ENCODE measurements at regions not wholly inside any gene's neighbourhood (a gene's known extent, or its start where the extent isn't known, plus 50 kb on each side); places are given as distances from the start of the nearest gene placed in this dataset.

DNA sequence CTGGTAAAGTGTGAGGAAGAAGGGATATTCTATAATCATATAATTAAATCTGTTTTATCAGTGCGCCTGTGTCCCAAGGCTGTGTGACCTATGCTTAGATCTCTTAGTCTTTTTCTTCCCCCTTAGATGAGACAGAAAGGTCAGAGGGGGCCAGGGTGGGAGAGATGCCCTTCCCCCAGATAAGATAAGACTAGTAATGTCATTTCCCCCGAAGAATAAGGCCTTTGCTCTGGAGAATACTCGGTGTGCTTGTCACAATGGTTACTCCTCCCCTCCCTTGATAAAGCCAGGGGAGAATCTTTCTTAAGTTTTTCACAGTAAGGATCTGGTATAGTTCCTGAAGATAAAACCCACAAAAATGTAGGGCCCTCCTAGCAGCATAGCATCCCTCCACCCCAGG is 1041.8 kb downstream of the SORCS3 start:
- H3K27ac Mint-ChIP-seq: no peak overlapping the region
- TF ChIP-seq, protein P1, sequence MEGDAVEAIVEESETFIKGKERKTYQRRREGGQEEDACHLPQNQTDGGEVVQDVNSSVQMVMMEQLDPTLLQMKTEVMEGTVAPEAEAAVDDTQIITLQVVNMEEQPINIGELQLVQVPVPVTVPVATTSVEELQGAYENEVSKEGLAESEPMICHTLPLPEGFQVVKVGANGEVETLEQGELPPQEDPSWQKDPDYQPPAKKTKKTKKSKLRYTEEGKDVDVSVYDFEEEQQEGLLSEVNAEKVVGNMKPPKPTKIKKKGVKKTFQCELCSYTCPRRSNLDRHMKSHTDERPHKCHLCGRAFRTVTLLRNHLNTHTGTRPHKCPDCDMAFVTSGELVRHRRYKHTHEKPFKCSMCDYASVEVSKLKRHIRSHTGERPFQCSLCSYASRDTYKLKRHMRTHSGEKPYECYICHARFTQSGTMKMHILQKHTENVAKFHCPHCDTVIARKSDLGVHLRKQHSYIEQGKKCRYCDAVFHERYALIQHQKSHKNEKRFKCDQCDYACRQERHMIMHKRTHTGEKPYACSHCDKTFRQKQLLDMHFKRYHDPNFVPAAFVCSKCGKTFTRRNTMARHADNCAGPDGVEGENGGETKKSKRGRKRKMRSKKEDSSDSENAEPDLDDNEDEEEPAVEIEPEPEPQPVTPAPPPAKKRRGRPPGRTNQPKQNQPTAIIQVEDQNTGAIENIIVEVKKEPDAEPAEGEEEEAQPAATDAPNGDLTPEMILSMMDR (IDR thresholded peaks at IDR 0.05): no peak
- H3K27me3 Mint-ChIP-seq: no peaks in the 10 kb centered on the region
- intact Hi-C loops (cut with micrococcal nuclease): no loop called here
- POLR2A ChIA-PET: no interaction called here
- CTCF ChIA-PET: no interaction called here
- H3K9me3 Mint-ChIP-seq: peaks cover 14% of the 10 kb centered on the region
- H3K4me1 Mint-ChIP-seq (ENCODE audit: low read depth): no peaks in the 10 kb centered on the region
- H3K4me3 Mint-ChIP-seq: no peak overlapping the region
- DNase-seq (no peak), ATAC-seq (no peak)
- no peaks in the 10 kb centered on the region for H3K36me3 Mint-ChIP-seq (ENCODE audit: low read depth)

DNA sequence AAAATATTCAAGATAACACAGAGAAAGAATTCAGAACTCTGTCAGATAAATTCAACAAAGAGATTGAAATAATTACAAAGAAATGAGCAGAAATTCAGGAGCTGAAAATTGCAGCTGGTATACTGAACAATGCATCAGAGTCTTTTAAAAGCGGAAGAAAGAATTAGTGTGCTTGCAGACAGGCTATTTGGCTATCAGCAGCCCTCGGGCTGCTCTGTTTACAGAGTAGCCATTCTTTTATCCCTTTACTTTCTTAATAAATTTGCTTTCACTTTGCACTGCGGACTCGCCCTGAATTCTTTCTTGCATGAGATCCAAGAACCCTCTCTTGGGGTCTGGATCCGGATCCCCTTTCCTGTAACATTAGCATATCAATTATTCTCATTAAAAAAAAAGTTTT is 1040.0 kb downstream of the SORCS3 start:
- Mint-ChIP-seq H3K36me3 (ENCODE audit: low read depth) (no peaks in the 10 kb centered on the region), H3K27ac (no peak overlapping the region), H3K4me3 (no peak overlapping the region), H3K4me1 (ENCODE audit: low read depth) (no peaks in the 10 kb centered on the region), H3K27me3 (no peaks in the 10 kb centered on the region), H3K9me3 (peaks cover 16% of the 10 kb centered on the region)
- intact Hi-C loops (cut with micrococcal nuclease): no loop called here
- TF ChIP-seq, protein P1 (IDR thresholded peaks at IDR 0.05): no peak
- no peak for DNase-seq
- CTCF ChIA-PET: no interaction called here
- POLR2A ChIA-PET: no interaction called here
- ATAC-seq: no peak

DNA sequence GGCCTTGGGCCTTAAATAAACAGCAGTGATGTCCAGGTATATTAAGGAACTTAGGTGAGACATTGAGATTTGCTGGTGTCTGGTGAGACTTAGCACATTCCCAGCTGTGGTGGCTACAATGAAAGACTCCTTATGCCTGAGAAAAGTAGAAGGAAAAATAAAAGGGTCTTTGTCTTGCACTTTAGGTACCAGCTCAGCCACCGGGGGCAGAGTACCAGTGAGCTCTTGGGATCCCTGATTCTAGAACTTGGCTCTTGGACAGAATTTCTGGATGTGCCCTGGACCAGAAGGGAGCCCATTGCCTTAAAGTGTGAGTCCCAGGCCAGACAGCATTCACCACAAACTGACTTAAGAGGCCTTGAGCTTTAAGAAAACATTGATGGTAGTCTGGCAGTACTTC is 1038.7 kb downstream of the SORCS3 start:
- POLR2A ChIA-PET: no interaction called here
- no peaks in the 10 kb centered on the region for H3K36me3 Mint-ChIP-seq (ENCODE audit: low read depth)

GRCh38 chr10:105675333-105675732 is 1034.2 kb downstream of the SORCS3 start:
- Mint-ChIP-seq H3K4me1 (ENCODE audit: low read depth) (no peaks in the 10 kb centered on the region), H3K27me3 (no peaks in the 10 kb centered on the region), H3K36me3 (ENCODE audit: low read depth) (no peaks in the 10 kb centered on the region), H3K9me3 (peaks cover 13% of the 10 kb centered on the region), H3K27ac (no peak overlapping the region), H3K4me3 (no peak overlapping the region)
- no peak for DNase-seq
- ChIA-PET POLR2A (no interaction called here), CTCF (no interaction called here)
- no peak for ATAC-seq
- TF ChIP-seq, protein P1 (IDR thresholded peaks at IDR 0.05): no peak
- intact Hi-C loops (cut with micrococcal nuclease): no loop called here

More for the DNA sequence above, 1038.7 kb downstream of the SORCS3 start:
- intact Hi-C loops (cut with micrococcal nuclease): no loop called here
- no peaks in the 10 kb centered on the region for H3K27me3 Mint-ChIP-seq
- H3K9me3 Mint-ChIP-seq: peaks cover 16% of the 10 kb centered on the region
- H3K4me3 Mint-ChIP-seq: no peak overlapping the region
- no peak for DNase-seq
- no peaks in the 10 kb centered on the region for H3K4me1 Mint-ChIP-seq (ENCODE audit: low read depth)
- ATAC-seq: no peak
- H3K27ac Mint-ChIP-seq: no peak overlapping the region
- TF ChIP-seq, protein P1 (IDR thresholded peaks at IDR 0.05): no peak
- CTCF ChIA-PET: no interaction called here

- Mint-ChIP-seq H3K4me3 (no peak overlapping the region), H3K36me3 (ENCODE audit: low read depth) (no peaks in the 10 kb centered on the region), H3K9me3 (peaks cover 13% of the 10 kb centered on the region), H3K4me1 (ENCODE audit: low read depth) (no peaks in the 10 kb centered on the region), H3K27ac (no peak overlapping the region), H3K27me3 (no peaks in the 10 kb centered on the region)
- no peak for DNase-seq
- ChIA-PET POLR2A (no interaction called here), CTCF (no interaction called here)
- intact Hi-C loops (cut with micrococcal nuclease): no loop called here
- TF ChIP-seq, protein P1 (IDR thresholded peaks at IDR 0.05): no peak
- no peak for ATAC-seq
These were observed 1033.4 kb downstream of the SORCS3 start for GRCh38 chr10:105674448-105674847.
